ENCODE measurements at regions not wholly inside any gene's neighbourhood (a gene's known extent, or its start where the extent isn't known, plus 50 kb on each side); places are given as distances from the start of the nearest gene placed in this dataset.
"Not testable (repeated sequence)": the region's sequence is repeated elsewhere in the genome, so short reads cannot be mapped to it uniquely, and the experiment has no call there.

GRCh38 chr6:10343320-10343719 lies 71.6 kb downstream of the TFAP2A start:
- Histone ChIP-seq H3K4me3 (no peak overlapping the region), H3K27me3 (no peaks in the 10 kb centered on the region), H3K27ac (no peak overlapping the region), H3K4me1 (no peaks in the 10 kb centered on the region), H3K36me3 (no peaks in the 10 kb centered on the region), H3K9me3 (no peaks in the 10 kb centered on the region)
- intact Hi-C loops (cut with DNase I; ENCODE audit: low total_unique reads), result no loop called here
- no peak for DNase-seq
- TF ChIP-seq POLR2A (IDR thresholded peaks at IDR 0.05) (no peak), CTCF (IDR thresholded peaks at IDR 0.05) (no peak)

DNA sequence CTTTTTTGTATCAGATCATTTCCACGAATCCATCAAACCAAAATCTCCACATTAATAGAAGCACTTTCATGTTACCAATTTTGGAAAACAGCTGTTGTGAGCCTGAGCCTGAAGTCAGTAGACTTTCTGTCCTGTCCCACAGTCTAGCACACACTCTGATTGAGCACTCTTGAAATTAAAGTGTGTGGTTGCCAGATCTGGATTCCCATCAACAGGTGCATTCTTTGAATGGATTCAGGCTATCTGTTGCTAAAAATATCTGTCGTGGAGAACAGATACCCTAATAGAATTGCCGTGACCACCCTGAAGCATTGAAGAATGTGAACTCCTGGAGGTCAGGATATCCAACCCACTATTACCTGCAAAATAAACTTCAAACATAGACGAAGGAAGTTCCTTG lies 73.3 kb downstream of the TFAP2A start:
- H3K27me3 ChIP-seq, result no peaks in the 10 kb centered on the region
- no peaks in the 10 kb centered on the region for H3K36me3 ChIP-seq
- H3K9me3 ChIP-seq, result no peaks in the 10 kb centered on the region

GRCh38 chr6:10338151-10338550 lies 76.7 kb downstream of the TFAP2A start:
- no peak overlapping the region for H3K4me3 ChIP-seq
- H3K9me3 ChIP-seq, result no peaks in the 10 kb centered on the region
- intact Hi-C loops (cut with DNase I; ENCODE audit: low total_unique reads), result no loop called here
- TF ChIP-seq POLR2A (IDR thresholded peaks at IDR 0.05), result no peak
- TF ChIP-seq CTCF (IDR thresholded peaks at IDR 0.05), result no peak
- H3K27me3 ChIP-seq, result no peaks in the 10 kb centered on the region
- no peaks in the 10 kb centered on the region for H3K36me3 ChIP-seq
- no peak for DNase-seq
- H3K4me1 ChIP-seq, result no peaks in the 10 kb centered on the region
- H3K27ac ChIP-seq, result no peak overlapping the region

More for the DNA sequence above, 73.3 kb downstream of the TFAP2A start:
- no peak for DNase-seq
- Histone ChIP-seq H3K27ac (no peak overlapping the region), H3K4me3 (no peak overlapping the region), H3K4me1 (no peaks in the 10 kb centered on the region)
- intact Hi-C loops (cut with DNase I; ENCODE audit: low total_unique reads), result no loop called here
- TF ChIP-seq CTCF (IDR thresholded peaks at IDR 0.05), result no peak
- TF ChIP-seq POLR2A (IDR thresholded peaks at IDR 0.05), result no peak

- intact Hi-C loops (cut with DNase I; ENCODE audit: low total_unique reads); H3K27me3 ChIP-seq; H3K9me3 ChIP-seq; H3K4me1 ChIP-seq; H3K27ac ChIP-seq; H3K36me3 ChIP-seq; H3K4me3 ChIP-seq; DNase-seq: not testable (repeated sequence)
These were observed 77.5 kb downstream of the TFAP2A start for GRCh38 chr6:10337376-10337775.

DNA sequence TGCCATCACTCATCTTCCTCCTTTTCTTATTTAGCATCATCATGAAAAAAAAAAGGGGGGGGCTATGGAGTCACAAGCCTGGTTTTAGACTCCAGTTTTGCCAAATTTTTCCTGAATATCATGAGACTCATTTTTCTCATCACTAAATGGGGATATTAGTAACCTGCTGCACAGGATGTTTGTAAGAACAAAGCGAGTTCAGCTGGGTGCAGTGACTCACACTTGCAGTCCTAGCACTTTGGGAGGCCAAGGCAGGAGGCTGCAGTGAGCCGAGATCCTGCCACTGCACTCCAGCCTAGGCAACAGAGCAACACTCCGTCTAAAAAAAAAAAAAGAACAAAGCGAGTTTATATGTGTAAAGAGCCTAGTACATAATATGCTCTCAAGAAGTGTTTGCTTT lies 82.8 kb downstream of the TFAP2A start:
- no peak overlapping the region for H3K27ac ChIP-seq
- no peaks in the 10 kb centered on the region for H3K9me3 ChIP-seq
- intact Hi-C loops (cut with DNase I; ENCODE audit: low total_unique reads), result no loop called here
- H3K27me3 ChIP-seq, result no peaks in the 10 kb centered on the region
- no peak overlapping the region for H3K4me3 ChIP-seq
- DNase-seq, result no peak
- no peaks in the 10 kb centered on the region for H3K4me1 ChIP-seq
- TF ChIP-seq CTCF (IDR thresholded peaks at IDR 0.05), result no peak
- no peaks in the 10 kb centered on the region for H3K36me3 ChIP-seq

- DNase-seq, result no peak
- Histone ChIP-seq H3K27ac (no peak overlapping the region), H3K4me3 (no peak overlapping the region), H3K27me3 (no peaks in the 10 kb centered on the region), H3K9me3 (no peaks in the 10 kb centered on the region), H3K4me1 (no peaks in the 10 kb centered on the region), H3K36me3 (no peaks in the 10 kb centered on the region)
- TF ChIP-seq CTCF (IDR thresholded peaks at IDR 0.05) (no peak), POLR2A (IDR thresholded peaks at IDR 0.05) (no peak)
- intact Hi-C loops (cut with DNase I; ENCODE audit: low total_unique reads), result no loop called here
These were observed 83.4 kb downstream of the TFAP2A start for GRCh38 chr6:10331334-10331968.

Measured in uterus (tissue), 3 donors.